BE2C (cell line): ENCODE measurements at regions not wholly inside any gene's neighbourhood (a gene's known extent, or its start where the extent isn't known, plus 50 kb on each side); places are given as distances from the start of the nearest gene placed in this dataset.

Source experiments
- DNase-seq: peaks from one replicate; pipeline ENCODE4 v3.0.0-alpha.2; 2020
- H3K27me3 ChIP-seq: fragments of 250-450 bp; sonication (Bioruptor Pico); 2 replicates; pipeline ENCODE4 v1.5.1; 2020; ENCODE audit warnings: mild to moderate bottlenecking
- H3K36me3 ChIP-seq: fragments of 250-450 bp; sonication (Bioruptor Pico); 2 replicates; pipeline ENCODE4 v1.5.1; 2020; ENCODE audit warnings: mild to moderate bottlenecking
- H3K4me1 ChIP-seq: fragments of 250-450 bp; sonication (Bioruptor Pico); 2 replicates; pipeline ENCODE4 v1.5.1; 2020
- H3K4me3 ChIP-seq: 2 replicates; pipeline ENCODE4 v1.5.1; 2011; ENCODE audit warnings: low read depth, low read length
- H3K9me3 ChIP-seq: fragments of 250-450 bp; sonication (Bioruptor Pico); 2 replicates; pipeline ENCODE4 v1.5.1; 2020
- CTCF ChIP-seq: IDR thresholded peaks from 2 replicates; pipeline ENCODE4 v1.5.1; 2012; ENCODE audit warnings: mild to moderate bottlenecking, low read depth, low read length

- DNase-seq, result no peak
- TF ChIP-seq CTCF, result no peak
- Histone ChIP-seq H3K9me3 (no peaks in the 10 kb centered on the region), H3K4me3 (no peak overlapping the region), H3K36me3 (no peaks in the 10 kb centered on the region), H3K27me3 (no peaks in the 10 kb centered on the region), H3K4me1 (no peaks in the 10 kb centered on the region)
These were observed 312.0 kb upstream of the RGMB start for GRCh38 chr5:98461485-98461884.

GRCh38 chr5:98463222-98463621, 310.2 kb upstream of the RGMB start:
- Histone ChIP-seq H3K27me3 (no peaks in the 10 kb centered on the region), H3K36me3 (no peaks in the 10 kb centered on the region), H3K4me3 (no peak overlapping the region), H3K9me3 (no peaks in the 10 kb centered on the region), H3K4me1 (no peaks in the 10 kb centered on the region)
- DNase-seq, result no peak
- no peak for TF ChIP-seq CTCF

GRCh38 chr5:98463676-98464075, 309.8 kb upstream of the RGMB start:
- DNase-seq, result no peak
- Histone ChIP-seq H3K9me3 (no peaks in the 10 kb centered on the region), H3K4me3 (no peak overlapping the region), H3K36me3 (no peaks in the 10 kb centered on the region), H3K27me3 (no peaks in the 10 kb centered on the region), H3K4me1 (no peaks in the 10 kb centered on the region)
- TF ChIP-seq CTCF, result no peak

GRCh38 chr5:98464737-98465330, 308.6 kb upstream of the RGMB start:
- no peaks in the 10 kb centered on the region for H3K4me1 ChIP-seq
- no peak for DNase-seq
- no peak overlapping the region for H3K4me3 ChIP-seq
- H3K9me3 ChIP-seq, result no peaks in the 10 kb centered on the region
- H3K36me3 ChIP-seq, result no peaks in the 10 kb centered on the region
- H3K27me3 ChIP-seq, result no peaks in the 10 kb centered on the region
- no peak for TF ChIP-seq CTCF

GRCh38 chr5:98468188-98468869, 305.1 kb upstream of the RGMB start:
- Histone ChIP-seq H3K4me1 (no peaks in the 10 kb centered on the region), H3K36me3 (no peaks in the 10 kb centered on the region), H3K27me3 (no peaks in the 10 kb centered on the region), H3K4me3 (no peak overlapping the region), H3K9me3 (no peaks in the 10 kb centered on the region)
- TF ChIP-seq CTCF, result no peak
- no peak for DNase-seq

GRCh38 chr5:98470747-98471146, 302.7 kb upstream of the RGMB start:
- no peaks in the 10 kb centered on the region for H3K27me3 ChIP-seq
- no peaks in the 10 kb centered on the region for H3K9me3 ChIP-seq
- no peak for TF ChIP-seq CTCF
- H3K4me3 ChIP-seq, result no peak overlapping the region
- no peak for DNase-seq
- no peaks in the 10 kb centered on the region for H3K36me3 ChIP-seq
- no peaks in the 10 kb centered on the region for H3K4me1 ChIP-seq
